Transverse colon (tissue), 4 donors: ENCODE measurements at regions not wholly inside any gene's neighbourhood (a gene's known extent, or its start where the extent isn't known, plus 50 kb on each side); places are given as distances from the start of the nearest gene placed in this dataset.

Source experiments
- CTCF ChIP-seq, 5 experiments: fragments of 200-600 bp in 3 of 5; fragments of 450-650 bp in 2 of 5; sonication (generic) in 3 of 5; IDR thresholded peaks; 1 replicate in 2 of 5; 2 replicates in 3 of 5; pipeline ENCODE4 v1.5.1; 2016 to 2017; ENCODE audit warnings: antibody characterized with exemption in 5 of 5, inconsistent platforms in 3 of 5, mild to moderate bottlenecking in 2 of 5, moderate library complexity in 1 of 5
- POLR2A ChIP-seq: fragments of 450-650 bp; IDR thresholded peaks from one replicate; pipeline ENCODE4 v1.6.1; 2016; ENCODE audit warnings: antibody characterized with exemption, mild to moderate bottlenecking, moderate library complexity
- POLR2AphosphoS5 ChIP-seq, 3 donors: sonication (generic); formaldehyde crosslinking; IDR thresholded peaks; one replicate each; pipeline ENCODE4 v1.6.1; 2016; ENCODE audit warnings: antibody characterized with exemption in 3 of 3

- no peak for TF ChIP-seq CTCF (IDR thresholded peaks at IDR 0.05)
- TF ChIP-seq POLR2AphosphoS5 (IDR thresholded peaks at IDR 0.05): no peak
- TF ChIP-seq POLR2A: no peak
These were observed 266.7 kb upstream of the C2CD4B start for GRCh38 chr15:62431817-62432216.
